Omental fat pad (tissue), 3 donors: ENCODE measurements at regions not wholly inside any gene's neighbourhood (a gene's known extent, or its start where the extent isn't known, plus 50 kb on each side); places are given as distances from the start of the nearest gene placed in this dataset.
"Not testable (repeated sequence)": the region's sequence is repeated elsewhere in the genome, so short reads cannot be mapped to it uniquely, and the experiment has no call there.

Experiments used
- ATAC-seq: fragments of 150-250 bp; one replicate; pipeline ENCODE4 v1.9.1; 2016; ENCODE audit warnings: mild to moderate bottlenecking, moderate library complexity; ENCODE audit not compliant: low FRiP score
- DNase-seq: peaks from one replicate; pipeline ENCODE4 v3.0.0-alpha.2; 2019; ENCODE audit warnings: low spot score
- TF ChIP-seq, protein P1 (sequence below), 3 donors: fragments of 450-650 bp; IDR thresholded peaks; one replicate each; pipeline ENCODE4 v1.5.1; 2016 to 2017; ENCODE audit warnings: antibody characterized with exemption in 3 of 3, mild to moderate bottlenecking in 3 of 3, moderate library complexity in 2 of 3

DNA sequence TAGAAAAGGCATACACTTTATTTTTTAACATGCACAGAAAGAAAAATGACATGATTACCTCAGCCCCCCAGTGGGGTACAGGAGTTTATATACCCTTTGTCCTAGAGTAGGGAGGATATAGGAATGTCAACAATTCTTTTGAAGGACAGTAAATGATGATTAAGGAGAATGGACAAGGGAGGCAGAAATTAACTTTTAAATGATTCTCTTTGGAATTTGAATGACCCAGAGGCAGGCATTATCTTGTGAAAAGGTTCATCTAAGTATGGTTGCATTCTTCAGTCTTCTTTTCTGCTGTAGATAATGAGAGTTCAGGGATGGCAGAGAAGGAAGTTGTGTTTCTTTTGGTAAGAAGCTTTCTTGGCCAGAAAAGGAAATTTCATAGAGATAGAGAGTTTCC lies 971.3 kb downstream of the CNTNAP5 start:
- ATAC-seq = no peak
- TF ChIP-seq, protein P1, sequence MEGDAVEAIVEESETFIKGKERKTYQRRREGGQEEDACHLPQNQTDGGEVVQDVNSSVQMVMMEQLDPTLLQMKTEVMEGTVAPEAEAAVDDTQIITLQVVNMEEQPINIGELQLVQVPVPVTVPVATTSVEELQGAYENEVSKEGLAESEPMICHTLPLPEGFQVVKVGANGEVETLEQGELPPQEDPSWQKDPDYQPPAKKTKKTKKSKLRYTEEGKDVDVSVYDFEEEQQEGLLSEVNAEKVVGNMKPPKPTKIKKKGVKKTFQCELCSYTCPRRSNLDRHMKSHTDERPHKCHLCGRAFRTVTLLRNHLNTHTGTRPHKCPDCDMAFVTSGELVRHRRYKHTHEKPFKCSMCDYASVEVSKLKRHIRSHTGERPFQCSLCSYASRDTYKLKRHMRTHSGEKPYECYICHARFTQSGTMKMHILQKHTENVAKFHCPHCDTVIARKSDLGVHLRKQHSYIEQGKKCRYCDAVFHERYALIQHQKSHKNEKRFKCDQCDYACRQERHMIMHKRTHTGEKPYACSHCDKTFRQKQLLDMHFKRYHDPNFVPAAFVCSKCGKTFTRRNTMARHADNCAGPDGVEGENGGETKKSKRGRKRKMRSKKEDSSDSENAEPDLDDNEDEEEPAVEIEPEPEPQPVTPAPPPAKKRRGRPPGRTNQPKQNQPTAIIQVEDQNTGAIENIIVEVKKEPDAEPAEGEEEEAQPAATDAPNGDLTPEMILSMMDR (IDR thresholded peaks at IDR 0.05) = no peak
- DNase-seq = no peak

DNA sequence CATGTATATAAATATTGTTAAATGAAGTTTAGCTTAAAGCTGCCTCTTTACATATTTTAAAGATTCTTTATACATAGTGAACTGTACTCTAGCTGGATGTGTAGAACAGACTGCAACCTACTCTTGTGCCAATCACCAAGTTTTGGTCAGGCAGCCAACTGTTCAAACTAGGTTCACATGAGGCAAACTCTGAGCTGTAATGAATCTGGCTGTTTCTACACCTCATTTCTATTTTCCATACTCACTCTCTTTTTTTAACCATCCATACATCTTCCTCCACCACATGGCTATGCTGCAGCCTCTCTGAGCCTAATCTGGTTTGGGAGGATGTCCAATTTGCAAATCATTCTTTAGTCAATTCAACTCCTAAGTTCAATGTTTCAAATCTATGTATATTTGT lies 974.8 kb downstream of the CNTNAP5 start:
- ATAC-seq = no peak
- DNase-seq = no peak
- TF ChIP-seq, protein P1 (IDR thresholded peaks at IDR 0.05) = no peak

DNA sequence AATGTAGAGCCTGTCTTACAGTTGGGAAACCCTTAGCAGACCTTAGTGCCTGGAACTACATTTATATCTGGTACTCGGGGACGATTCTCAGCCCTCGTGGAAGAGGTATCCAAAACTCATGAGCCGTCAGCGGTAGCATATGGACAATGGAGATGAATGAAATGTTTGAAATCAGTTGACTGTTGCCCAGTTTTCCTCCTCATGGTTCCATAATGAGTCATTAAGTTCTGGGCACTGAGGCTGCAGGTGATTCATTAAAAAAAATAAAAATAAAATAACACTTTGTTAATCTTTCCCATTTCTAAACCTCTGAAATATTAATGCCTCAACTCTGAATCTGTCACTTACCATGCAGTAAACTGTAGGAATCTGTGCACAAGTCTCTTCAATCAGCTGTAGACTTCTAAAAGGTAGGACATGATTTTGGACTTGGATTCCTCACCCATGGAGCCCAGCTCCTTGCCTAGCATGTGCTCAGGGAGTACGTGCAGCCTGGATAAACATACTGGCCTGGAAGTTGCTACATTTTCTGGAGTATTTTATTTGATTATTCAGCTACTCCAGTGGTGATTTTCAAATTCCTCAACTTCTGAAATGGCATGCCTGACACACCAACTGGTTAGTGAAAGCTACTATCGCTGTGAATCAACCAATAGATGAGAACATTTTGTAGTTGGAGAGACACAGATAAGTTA lies 979.2 kb downstream of the CNTNAP5 start:
- no peak for ATAC-seq
- DNase-seq = no peak
- TF ChIP-seq, protein P1 (IDR thresholded peaks at IDR 0.05) = no peak

DNA sequence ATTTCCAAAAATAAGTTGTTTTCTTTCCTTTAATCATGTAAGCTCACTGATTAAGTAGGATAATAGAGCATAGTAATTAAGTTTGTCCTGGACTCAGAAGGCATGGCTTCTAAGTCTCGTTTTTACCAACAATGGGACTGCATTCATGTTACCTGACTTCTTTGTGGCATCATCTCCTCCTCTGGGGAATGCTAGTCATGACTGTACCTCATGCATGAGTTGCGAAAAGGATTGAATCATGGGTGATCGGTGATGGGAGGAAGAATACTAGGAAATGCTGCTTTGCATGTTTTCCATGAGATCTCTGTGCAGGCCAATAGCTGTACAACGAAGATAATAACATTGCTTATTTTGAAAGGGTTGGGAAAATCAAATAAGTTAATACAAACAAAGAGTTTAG lies 981.6 kb downstream of the CNTNAP5 start:
- TF ChIP-seq, protein P1 (IDR thresholded peaks at IDR 0.05) = no peak

DNA sequence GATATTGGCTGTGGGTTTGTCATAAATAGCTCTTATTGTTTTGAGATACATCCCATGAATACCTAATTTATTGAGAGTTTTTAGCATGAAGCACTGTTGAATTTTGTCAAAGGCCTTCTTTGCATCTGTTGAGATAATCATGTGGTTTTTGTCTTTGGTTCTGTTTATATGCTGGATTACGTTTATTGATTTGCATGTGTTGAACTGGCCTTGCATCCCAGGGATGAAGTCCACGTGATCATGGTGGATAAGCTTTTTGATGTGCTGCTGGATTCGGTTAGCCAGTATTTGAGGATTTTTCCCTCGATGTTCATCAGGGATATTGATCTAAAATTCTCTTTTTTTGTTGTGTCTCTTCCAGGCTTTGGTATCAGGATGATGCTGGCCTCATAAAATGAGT lies 1003.6 kb downstream of the CNTNAP5 start:
- not testable (repeated sequence) for ATAC-seq, DNase-seq

More for the DNA sequence above, 981.6 kb downstream of the CNTNAP5 start:
- DNase-seq = no peak
- no peak for ATAC-seq

DNA sequence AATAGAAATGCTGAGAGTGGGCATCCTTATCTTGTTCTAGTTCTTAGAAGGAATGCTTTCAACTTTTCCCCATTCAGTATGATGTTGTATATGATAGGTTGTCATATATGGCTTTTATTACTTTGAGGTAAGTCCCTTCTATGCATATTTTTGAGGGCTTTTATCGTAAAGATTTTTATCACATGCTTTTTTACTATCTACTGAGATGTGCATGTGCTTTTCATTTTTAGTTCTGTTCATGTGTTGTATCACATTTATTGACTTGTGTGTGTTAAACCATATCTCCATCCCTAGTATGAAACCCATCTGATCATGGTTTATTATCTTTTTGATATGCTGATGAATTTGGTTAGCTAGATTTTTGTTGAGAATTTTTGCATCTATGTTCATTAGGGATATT lies 1008.8 kb downstream of the CNTNAP5 start:
- DNase-seq (no peak), ATAC-seq (no peak)
- TF ChIP-seq, protein P1 (IDR thresholded peaks at IDR 0.05) = no peak

DNA sequence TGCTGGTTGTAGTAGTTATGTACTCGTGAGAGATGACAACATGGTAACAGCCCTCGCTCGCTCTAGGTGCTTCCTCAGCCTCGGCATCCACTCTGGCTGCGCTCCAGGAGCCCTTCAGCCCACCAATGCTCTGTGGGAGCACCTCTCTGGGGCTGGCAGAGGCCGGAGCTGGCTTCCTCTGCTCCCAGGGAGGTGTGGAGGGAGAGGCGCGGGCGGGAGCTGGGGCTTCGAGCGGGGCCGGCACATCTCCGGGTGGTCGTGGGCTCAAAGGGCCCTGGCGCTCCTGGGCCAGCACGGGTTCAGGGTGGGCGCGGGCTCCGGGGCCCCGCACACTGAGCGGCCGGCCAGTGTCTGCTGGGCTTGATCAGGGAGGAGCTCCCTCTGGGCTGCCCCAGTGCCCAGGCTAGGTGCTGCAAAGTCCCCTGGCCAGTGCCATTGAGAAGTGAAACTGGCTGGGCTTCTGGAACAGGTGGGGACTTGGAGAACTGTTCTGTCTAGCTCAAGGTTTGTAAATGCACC lies 1012.1 kb downstream of the CNTNAP5 start:
- no peak for DNase-seq
- ATAC-seq = no peak

More for the DNA sequence above, 1012.1 kb downstream of the CNTNAP5 start:
- TF ChIP-seq, protein P1 (IDR thresholded peaks at IDR 0.05) = no peak
